Activated CD4-positive, alpha-beta T cell treated with anti-CD3 and anti-CD28 coated beads, Interleukin-2, amount 50 U/mL, for 4 hours (primary cell): ENCODE measurements at regions not wholly inside any gene's neighbourhood (a gene's known extent, or its start where the extent isn't known, plus 50 kb on each side); places are given as distances from the start of the nearest gene placed in this dataset.

Source experiments
- DNase-seq, 2 experiments: peaks; one replicate each; pipeline ENCODE4 v3.0.0-alpha.2; 2020

GRCh38 chr7:55624813-55625212, 52.5 kb upstream of the VOPP1 start:
- no peak for DNase-seq

- no peak for DNase-seq
Observed at GRCh38 chr7:55623617-55624016, 51.3 kb upstream of the VOPP1 start.

- DNase-seq, result no peak
Observed at GRCh38 chr7:55622241-55622640, 49.9 kb upstream of the VOPP1 start.
